HG02642 (cell line): ENCODE measurements at regions not wholly inside any gene's neighbourhood (a gene's known extent, or its start where the extent isn't known, plus 50 kb on each side); places are given as distances from the start of the nearest gene placed in this dataset.

Source experiments
- ATAC-seq: cut with Tn5 transposase; IDR thresholded peaks from one replicate; pipeline ENCODE4 v1.9.1; 2021; ENCODE audit warnings: mild to moderate bottlenecking; ENCODE audit not compliant: unreplicated experiment, poor library complexity

GRCh38 chr18:24992491-24992890, 359.5 kb downstream of the ZNF521 start:
- ATAC-seq, result no peak

GRCh38 chr18:24993628-24994027, 358.3 kb downstream of the ZNF521 start:
- no peak for ATAC-seq

- ATAC-seq, result no peak
These were observed 356.9 kb downstream of the ZNF521 start for GRCh38 chr18:24995056-24995455.

- no peak for ATAC-seq
These were observed 356.2 kb downstream of the ZNF521 start for GRCh38 chr18:24995755-24996154.

- ATAC-seq, result no peak
These were observed 352.2 kb downstream of the ZNF521 start for GRCh38 chr18:24999650-25000267.

- ATAC-seq, result no peak
These were observed 350.2 kb downstream of the ZNF521 start for GRCh38 chr18:25001803-25002202.

- no peak for ATAC-seq
These were observed 346.2 kb downstream of the ZNF521 start for GRCh38 chr18:25005541-25006403.

GRCh38 chr18:25010623-25011374, 341.2 kb downstream of the ZNF521 start:
- ATAC-seq, result no peak
